Glomerular visceral epithelial cell (primary cell): ENCODE measurements at regions not wholly inside any gene's neighbourhood (a gene's known extent, or its start where the extent isn't known, plus 50 kb on each side); places are given as distances from the start of the nearest gene placed in this dataset.
A peak's percentile ranks its signal among the peaks of the same experiment; 100 is the strongest.
"Not testable (repeated sequence)": the region's sequence is repeated elsewhere in the genome, so short reads cannot be mapped to it uniquely, and the experiment has no call there.

Experiments used
- DNase-seq: peaks from one replicate; pipeline ENCODE4 v3.0.0-alpha.2; 2016; ENCODE audit errors: extremely low spot score

DNA sequence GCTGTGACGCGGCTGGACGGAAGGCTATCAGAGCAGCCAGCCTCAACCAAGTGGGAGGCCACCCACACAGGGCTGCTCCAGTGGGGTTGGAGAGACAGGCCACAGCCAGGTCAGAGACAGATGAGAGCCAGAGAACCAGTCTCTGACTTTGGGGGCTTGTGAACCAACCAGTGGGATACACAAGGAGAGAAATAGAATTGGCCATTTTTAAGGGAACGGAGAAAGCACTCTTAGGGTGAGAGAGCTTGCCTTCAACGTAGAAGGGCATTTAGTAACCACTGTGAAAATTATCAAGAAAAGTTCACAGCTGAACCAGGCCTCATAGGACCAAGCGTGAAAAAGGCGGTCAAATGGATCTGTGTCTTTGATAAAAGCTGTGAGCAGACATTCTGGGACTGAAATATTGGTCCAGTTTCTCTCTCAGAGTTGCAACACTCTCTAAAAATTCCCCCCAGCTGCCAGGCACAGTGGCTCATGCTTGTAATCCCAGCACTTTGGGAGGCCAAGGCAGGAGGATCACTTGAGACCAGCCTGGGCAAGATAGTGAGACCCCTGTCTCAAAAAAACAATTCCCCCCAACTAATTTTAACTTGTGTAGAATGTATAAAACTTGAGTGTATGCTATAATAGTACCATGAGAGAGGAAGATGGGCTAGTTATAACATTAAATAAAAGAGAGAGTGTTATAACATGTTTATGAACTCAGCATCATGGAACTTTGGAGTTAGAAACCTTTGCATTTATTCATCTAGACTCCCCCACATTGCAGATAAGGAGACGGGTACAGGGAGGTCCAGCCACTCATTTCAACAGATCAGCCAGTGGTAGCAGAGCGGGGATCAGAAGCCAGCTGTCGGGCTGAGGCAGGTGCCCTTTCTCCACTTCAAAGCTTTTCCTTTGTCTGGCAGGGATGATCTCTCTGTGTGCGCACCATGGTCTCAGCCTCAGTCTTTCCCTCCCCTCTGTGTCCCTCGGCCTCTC lies 132.2 kb downstream of the NPIPB11 start:
- DNase-seq: not testable (repeated sequence)

DNA sequence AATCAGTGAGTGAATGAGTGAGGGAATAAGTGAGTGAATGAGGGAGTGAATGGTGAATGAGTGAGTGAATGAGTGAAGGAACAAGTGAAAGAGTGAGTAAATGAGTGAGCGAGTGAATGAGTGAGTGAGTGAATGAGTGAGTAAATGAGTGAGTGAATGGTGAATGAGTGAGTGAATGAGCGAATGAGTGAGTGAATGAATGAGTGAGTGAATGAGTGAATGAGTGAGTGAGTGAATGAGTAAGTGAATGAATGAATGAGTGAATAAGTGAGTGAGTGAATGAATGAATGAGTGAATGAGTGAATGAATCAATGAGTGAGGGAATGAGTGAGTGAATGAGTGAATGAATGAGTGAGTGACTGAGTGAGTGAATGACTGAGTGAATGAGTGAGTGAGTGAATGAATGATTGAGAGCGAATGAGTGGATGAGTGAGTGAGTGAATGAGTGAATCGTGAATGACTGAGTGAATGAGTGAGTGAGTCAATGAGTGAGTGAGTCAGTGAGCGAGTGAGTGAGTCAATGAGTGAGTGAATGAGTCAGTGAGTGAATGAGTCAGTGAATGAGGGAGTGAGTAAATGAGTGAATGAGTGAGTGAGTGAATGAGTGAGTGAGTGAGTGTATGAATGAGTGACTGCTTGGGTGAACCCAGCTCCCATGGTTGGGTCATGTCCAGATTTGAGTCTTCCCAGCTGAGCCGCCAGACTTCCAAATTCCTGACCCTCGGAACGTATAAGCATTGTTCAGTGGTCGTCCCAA lies 133.0 kb downstream of the NPIPB11 start:
- DNase-seq: not testable (repeated sequence)

DNA sequence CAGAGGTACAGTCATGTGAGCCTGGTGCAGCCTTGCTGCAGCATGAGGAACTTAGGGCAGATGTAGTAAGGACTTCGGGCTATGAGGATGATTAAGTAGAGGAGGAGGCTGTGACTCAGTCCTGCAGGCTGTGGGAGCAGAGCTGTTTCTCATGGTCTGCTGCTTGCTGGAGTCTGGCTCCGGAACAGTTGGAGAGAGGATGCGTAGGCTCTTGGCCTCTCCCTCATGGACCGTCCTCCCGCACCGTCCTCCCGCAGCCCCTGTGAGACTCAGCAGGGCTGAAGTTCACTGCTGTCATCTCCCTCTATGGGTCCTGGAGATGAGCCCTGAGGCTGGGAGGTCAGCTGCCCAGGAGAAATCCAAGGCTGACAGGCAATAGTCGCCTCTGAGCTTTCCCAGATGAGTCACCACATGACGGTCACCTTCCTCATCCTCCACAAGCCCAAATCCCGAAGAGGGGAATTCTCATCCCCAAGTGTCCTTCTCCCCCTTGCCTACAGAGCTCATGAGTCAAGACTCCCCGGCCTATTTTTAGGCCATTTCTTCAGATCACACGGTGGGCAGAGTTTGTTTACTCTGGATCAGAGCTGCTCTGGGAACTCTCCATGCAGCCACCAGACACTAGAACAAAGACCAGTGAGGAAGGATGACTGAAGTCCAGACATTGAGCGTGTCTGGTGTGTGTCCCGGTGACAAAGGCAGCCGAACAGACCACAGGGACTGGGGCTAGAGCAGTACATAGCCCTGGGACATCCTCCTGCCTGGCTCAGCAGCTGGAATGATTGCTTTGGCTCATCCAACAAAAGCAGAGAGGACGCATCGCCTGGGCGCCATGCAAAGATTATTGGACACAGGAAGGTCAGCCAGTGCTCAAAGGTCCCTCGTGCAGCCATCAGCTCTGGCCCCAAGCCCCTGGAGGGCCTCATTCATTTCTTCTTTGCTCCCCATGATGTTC lies 134.5 kb downstream of the NPIPB11 start:
- DNase-seq: peak; percentile 83

DNA sequence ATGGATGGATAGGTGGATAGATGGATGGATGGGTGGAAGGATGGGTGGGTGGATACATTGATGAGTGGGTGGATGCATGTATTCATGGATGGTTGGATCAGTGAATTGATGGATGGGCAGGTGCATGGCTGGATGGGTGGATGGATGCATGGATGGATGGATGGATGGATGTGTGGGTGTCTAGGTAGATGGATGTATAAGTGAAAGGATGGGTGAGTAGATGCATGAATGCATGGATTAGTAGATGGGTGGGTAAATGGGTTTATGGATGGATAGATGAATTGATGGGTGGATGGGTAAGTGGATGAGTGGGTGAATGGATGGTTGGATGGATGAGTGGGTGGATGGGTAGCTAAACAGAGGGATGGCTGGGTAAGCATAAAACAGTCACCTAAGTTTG lies 135.6 kb downstream of the NPIPB11 start:
- DNase-seq: not testable (repeated sequence)

DNA sequence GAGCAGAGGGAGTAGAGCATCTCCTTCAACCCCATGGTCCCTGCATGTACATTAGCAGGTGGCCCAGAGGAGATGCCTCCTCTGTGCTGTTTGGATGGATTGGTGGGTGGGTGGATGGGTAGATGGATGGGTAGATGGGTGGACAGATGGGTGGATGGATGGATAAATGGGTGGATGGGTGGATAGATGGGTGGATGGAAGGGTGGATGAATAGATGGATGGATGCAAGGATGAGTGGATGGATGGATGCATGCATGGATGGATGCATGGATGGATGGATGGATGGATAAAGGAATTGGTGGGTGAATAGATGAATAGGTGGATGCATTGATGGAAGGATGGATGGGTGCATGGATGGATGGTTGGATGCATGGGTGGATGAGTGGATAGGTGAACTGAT lies 136.5 kb downstream of the NPIPB11 start:
- DNase-seq: not testable (repeated sequence)

DNA sequence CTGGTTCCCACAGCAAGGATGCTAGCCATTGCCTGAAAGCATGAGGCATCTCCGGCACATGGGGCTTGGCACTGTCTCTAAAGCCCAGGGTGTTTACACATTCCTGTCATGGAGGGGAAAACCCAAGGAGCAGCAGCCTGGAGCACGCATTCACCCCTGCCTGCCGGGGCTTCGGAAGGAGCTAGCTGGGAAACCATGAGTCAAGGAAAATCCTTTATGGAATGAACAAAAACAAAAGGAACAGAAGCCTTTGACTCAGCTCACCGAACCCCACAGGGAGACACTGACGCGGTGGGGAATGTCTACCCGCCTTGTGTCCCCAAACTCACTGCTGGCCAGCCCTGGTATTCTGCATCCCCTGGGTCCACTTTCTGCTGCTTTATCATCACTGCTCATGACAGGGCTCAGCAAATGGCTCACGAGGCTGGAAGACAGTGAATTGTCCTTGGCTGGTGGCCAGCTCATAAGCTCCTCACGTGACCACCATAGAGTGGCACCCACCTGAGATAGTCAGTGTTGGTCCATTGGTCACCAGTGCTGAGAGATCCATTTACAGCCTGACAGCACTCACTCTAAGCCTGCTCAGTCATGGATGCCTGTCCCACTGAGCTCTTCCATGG lies 137.2 kb downstream of the NPIPB11 start:
- peak; percentile 80 for DNase-seq

DNA sequence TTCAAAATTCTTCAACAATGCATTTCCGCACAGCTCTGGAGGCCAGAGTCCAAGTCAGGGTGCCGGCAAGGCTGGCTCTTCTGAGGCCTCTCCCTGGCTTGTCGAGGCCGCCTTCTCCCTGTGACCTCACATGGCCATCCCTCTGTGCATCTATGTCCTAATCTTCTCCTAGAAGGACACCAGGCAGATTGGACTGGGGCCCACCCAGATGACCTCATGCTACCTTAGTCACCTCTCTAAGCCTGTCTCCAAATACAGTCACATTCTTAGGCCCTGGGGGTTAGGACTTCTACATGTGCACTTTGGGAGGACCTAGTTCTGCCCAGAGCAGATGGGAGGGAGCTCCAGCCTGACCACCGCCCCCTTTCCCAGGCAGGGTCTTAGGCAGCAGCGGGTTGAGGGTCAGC lies 137.7 kb downstream of the NPIPB11 start:
- peak; percentile 80 for DNase-seq

DNA sequence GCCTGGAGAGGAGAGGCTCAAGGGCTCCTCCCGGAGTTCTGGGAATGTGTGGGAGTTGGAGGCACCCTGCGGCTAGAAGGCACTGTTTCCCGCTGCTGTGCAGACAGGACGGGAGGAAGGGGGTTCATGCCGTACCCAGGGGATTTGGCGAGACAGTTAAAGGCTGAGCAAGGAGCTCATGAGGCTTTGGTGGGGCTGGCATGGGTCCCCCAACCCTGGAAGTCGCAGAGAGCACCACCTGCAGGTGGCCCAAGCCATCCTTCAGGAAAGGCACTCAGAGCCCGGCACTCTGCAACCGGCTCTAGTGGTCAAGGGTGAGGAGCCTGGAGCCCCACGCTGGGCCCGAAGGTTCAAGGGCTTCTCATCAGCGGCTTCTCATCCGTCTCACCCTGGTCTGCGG lies 138.2 kb downstream of the NPIPB11 start:
- not testable (repeated sequence) for DNase-seq

DNA sequence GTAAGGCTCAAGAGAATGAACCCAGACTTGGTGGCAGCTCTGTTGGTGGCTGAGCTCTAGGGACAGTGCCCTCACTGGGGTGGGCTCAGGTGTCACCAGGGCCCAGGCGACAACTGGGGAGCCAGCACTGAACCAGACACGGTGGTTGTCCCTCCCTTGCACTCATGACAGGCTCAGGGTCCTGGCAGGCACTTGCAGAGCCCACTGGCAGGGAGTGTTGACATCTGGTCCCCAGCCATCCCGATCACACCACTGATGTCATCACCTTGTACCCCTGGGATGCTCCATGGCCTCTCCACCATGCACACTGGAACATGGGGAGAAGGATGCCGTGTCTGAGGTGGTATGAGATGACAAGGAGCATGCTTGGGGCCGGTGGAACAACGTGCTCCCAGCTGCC lies 138.6 kb downstream of the NPIPB11 start:
- DNase-seq: not testable (repeated sequence)

DNA sequence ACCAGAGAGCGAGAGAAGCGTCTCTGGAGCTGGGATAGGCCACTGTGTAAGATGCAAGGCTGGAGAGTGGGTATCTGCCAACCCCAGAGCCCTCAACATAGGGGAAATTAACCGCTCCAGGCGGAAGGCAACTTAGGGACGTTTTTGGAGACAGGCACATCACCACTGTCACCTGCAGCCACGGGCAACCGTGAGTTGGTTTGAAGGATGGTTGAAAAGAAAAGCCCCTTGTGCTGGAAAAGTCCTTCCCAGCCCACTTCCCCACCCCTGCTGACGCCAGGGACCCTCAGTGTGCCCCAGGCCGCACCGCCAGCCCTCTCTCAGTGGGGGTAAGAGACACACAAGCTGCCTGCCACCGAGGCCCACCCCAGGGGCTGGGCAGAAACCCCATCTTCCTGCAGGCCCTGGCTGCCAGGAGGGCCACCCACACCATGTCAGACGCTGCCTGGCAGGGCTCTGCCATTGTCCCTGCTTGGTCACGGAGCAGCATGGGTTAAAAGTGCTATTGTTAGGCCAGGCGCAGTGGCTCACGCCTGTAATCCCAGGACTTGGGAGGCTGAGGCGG lies 139.4 kb downstream of the NPIPB11 start:
- not testable (repeated sequence) for DNase-seq

DNA sequence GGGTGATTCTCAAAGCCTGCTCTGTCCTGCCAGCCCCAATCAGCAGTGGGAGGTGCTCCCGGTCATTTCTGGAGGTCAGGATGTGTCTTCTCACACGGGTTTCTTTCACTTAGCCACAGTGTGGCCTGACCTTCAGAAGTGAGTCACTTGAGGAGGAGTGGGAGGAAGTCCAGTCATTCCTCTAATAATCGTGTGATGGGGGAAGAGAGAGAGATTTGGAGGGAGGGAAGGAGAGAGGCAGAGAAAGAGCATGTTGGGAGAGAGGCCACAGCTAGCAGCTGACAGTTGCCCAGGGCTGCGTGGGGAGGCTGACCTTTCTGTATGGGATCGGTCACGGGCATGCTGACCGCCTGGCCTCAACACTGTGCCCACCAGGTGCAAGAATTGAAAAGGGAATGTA lies 139.9 kb downstream of the NPIPB11 start:
- DNase-seq: peak; percentile 71

DNA sequence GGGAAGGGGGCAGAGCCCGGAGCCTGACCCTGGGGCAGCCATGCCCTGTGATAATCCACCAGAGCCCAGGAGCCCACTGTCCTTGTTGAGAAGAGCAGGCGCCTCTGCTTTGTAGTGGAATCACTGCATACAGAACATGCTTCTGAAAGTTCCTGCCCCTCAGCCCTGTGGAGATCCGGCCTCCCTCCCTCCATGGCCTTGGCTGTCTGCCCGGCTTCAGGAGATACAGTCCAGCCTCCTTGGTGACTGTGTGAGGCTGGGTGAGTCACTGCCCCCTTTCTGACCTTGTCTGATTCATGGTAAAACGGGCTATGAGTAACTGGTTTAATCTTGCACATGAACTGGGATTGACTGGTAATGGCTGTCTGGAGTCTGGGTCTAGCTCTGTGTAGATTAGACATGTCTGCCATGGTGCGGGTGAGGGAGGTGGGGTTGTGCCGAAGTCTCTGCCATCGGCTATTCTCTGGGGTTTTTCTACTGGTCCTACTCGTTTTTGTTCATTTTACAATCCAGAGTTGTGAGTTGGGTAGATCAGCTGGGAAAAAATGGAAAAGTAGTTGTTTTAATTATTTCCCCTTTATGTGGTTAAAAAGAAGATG lies 141.2 kb downstream of the NPIPB11 start:
- DNase-seq: peak; percentile 95

DNA sequence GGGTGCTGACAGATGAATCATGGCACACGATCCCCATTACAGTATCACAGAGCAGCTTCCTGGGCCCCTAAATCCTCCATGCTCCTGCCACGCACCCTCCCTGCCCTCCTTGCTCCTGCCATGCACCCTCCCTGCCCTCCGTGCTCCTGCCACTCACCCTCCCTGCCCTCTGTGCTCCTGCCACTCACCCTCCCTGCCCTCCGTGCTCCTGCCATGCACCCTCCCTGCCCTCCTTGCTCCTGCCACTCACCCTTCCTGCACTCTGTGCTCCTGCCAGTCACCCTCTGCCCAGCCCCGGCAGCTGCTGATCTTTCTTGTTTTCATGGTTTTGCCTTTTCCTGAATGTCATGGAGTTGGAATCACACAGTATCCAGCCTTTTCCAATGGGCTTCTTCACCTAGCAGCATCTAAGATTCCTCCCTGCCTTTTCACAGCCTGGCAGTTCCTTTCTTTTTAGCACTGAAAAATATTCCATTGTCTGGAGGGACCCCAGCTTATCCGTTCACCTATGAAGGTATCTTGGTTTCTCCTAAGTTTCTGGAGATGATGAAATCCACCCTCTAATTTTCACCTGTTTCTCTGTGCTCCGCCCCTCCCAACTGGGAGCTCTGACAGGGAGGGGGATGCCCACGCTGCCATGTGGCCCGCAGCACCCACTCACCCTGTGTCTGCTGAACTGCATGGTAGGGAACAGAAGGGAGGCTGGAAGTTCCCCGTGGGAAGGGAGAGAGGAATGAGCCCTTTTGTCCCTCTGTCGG lies 142.3 kb downstream of the NPIPB11 start:
- DNase-seq: not testable (repeated sequence)

DNA sequence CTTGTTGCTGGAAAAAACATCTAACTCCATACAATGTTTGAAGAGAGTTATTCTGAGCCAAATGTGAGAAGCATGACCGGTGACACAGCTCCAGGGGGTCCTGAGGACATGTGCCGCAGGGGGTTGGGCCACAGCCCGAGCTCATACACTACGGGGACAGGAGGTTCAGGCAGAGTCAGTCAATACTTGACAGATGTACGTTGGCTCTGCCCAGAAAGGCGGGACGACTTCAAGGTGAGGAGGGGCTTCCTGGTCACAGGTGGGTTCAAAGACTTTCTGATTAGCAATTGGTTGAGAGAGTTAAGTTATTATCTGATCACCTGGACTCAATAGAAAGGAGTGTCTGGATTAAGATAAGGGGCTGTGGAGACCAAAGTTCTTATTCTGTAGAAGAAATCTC lies 143.8 kb downstream of the NPIPB11 start:
- DNase-seq: not testable (repeated sequence)

DNA sequence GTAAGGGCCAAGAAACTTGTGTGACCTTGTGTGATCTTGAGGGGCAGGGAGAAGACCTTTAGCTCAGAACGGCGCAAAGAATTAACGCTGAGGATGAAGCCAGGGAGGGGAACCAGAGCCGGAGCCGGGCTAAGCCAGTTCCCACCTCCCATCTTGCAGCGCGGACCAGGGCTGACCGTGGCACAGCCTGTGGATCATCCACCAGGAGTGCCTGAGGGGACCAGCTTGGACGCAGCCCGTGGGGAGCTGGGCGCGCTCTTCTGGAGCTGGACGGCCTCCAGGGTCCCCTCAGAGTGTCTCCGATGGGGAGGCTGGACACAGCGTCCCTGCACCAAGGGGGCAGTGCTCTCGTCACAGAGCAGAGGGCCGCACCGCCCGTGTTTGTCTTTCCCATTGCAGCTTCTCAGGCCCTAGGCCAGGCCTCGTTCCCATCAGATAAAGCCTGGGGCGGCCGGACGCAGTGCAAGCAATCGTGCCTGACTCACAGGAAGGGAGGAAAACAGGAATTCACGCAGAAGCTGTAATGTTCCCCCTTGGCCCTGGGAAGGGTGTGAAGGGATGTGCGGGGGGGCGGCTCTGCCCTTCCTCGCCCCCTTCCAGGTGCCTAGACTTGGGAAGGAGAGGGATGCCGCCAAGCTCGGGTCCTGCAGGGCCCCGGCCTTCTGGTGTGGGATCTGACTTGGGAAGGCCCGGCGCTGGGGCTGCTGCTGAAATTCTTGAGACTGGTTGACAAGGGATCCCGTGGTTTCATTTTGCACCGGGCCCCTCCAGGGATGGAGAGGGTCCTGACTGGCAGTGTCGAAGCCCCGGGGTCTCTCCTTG lies 144.9 kb downstream of the NPIPB11 start:
- DNase-seq: not testable (repeated sequence)

DNA sequence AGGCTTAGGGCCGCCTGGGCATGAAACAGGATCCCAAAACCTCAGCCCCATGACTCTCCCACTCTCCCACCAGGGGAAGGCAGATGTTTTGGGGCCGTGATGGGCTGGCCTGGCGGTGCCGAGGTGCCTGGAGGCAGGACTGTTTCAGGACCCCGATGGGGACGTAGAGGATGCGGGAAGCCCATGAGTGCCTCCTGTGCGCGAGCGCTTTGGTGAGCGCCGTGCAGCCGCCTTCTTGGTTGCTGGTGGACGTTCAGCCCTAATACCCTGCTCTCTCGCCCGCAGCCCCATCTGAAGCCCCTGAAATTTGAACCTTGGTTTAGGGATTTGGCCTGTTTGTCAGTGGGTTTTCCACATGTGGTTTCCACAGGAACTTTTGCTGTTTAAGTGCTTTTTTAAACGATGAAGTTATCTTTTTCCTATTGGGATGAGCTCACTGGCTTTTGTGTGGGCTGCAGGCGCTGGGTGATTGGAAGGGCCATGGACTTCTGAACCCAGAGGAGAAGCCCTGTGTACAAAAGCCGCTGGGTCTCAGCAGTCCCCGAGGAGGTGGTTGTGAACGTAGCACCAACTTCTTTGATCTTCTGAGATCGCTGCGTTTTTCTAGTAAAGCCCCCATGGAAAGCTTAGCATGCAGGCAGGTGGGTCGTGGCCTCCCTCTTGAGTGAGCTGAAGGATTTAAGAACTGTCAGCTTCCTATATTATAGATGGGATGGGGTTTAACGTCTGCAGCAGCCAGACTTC lies 145.7 kb downstream of the NPIPB11 start:
- not testable (repeated sequence) for DNase-seq

DNA sequence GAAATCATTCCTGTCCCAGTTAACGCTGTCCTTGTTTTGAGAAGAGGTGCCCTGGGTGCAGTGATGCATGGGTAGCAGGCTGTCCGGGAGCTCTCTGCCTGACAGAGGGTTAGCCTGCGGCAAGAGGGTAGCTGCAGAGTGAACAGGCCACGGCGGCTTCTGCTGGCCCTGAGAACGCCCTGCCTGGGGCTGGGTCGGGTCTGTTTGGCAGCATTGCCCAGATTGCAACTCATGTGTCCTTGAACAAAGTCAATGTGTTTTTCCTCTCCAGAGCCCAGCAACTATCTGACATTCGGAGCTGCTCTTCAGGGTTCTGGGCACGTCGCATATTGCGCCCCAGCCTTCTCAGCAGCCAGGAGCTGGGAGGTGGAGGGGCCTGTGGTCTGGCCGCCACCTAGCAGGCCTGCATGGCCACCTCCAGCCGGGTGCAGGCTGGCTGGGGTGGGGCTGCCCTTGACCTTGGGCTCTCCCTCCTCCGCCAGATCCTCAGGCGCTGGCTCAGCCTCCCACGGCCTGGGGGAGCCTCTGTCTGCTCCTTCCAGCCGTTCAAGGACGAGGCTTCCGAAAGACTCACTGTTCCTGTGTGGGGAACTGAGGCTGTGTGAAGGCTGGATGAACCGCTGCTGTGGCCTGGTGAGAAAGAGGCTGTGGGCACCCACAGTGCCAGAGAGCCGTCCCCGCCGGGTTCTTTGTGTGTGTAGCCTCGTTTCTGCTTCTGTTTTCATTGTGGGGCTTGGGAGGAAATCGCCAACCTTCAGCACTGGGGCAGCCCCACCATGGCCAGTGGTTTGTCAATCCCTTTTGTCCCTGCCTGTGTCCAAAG lies 146.7 kb downstream of the NPIPB11 start:
- DNase-seq: not testable (repeated sequence)
